Left colon (tissue), 2 donors: ENCODE measurements at regions not wholly inside any gene's neighbourhood (a gene's known extent, or its start where the extent isn't known, plus 50 kb on each side); places are given as distances from the start of the nearest gene placed in this dataset.

Experiments
- ATAC-seq: fragments of 200-7000 bp; cut with Tn5 transposase; one replicate; pipeline ENCODE4 v1.9.1; 2020; ENCODE audit warnings: mild to moderate bottlenecking, moderate library complexity
- DNase-seq, 2 donors: peaks; one replicate each; pipeline ENCODE4 v3.0.0-alpha.2; 2020
- intact Hi-C, 2 donors: fragments of 100-400 bp; cut with DNase I in 1 of 2; cut with micrococcal nuclease in 1 of 2; formaldehyde crosslinking; loops; one replicate each; pipeline versions ENCODE4 v1.11.2 to v1.14.0; 2022; cut with DNase I, micrococcal nuclease
- donor health status: DM: no; HTN: no; CAD: no.
- donor health status: DM: yes; HTN: yes; CAD: no.

GRCh38 chr12:60349232-60349978 is 753.6 kb downstream of the SLC16A7 start:
- no peak for ATAC-seq
- intact Hi-C loops: no loop called here

GRCh38 chr12:60387356-60387755 is 791.5 kb downstream of the SLC16A7 start:
- ATAC-seq (no peak), DNase-seq (no peak)
- intact Hi-C loops: no loop called here

More at GRCh38 chr12:60349232-60349978, 753.6 kb downstream of the SLC16A7 start:
- DNase-seq: no peak

GRCh38 chr12:60391051-60391450 is 795.2 kb downstream of the SLC16A7 start:
- intact Hi-C loops: no loop called here
- DNase-seq: no peak
- no peak for ATAC-seq

GRCh38 chr12:60391791-60392190 is 796.0 kb downstream of the SLC16A7 start:
- no peak for ATAC-seq
- intact Hi-C loops: no loop called here
- no peak for DNase-seq

- no peak for DNase-seq
- intact Hi-C loops: no loop called here
- no peak for ATAC-seq
Observed at GRCh38 chr12:60393093-60393492, 797.3 kb downstream of the SLC16A7 start.

GRCh38 chr12:60394665-60395064 is 798.8 kb downstream of the SLC16A7 start:
- ATAC-seq (no peak), DNase-seq (no peak)
- intact Hi-C loops: no loop called here

- no peak for DNase-seq
- intact Hi-C loops: no loop called here
- ATAC-seq: no peak
Observed at GRCh38 chr12:60398547-60398946, 802.7 kb downstream of the SLC16A7 start.

GRCh38 chr12:60399064-60399463 is 803.2 kb downstream of the SLC16A7 start:
- DNase-seq (no peak), ATAC-seq (no peak)
- intact Hi-C loops: no loop called here

GRCh38 chr12:60402996-60403395 is 807.2 kb downstream of the SLC16A7 start:
- intact Hi-C loops: no loop called here
- ATAC-seq (no peak), DNase-seq (no peak)

GRCh38 chr12:60415351-60415750 is 819.5 kb downstream of the SLC16A7 start:
- DNase-seq (no peak), ATAC-seq (no peak)
- intact Hi-C loops: no loop called here

GRCh38 chr12:60419986-60420385 is 824.2 kb downstream of the SLC16A7 start:
- ATAC-seq (no peak), DNase-seq (no peak)
- intact Hi-C loops: no loop called here

- intact Hi-C loops: no loop called here
- no peak for ATAC-seq
- no peak for DNase-seq
Observed at GRCh38 chr12:60421741-60422140, 825.9 kb downstream of the SLC16A7 start.

GRCh38 chr12:60437297-60437696 is 841.5 kb downstream of the SLC16A7 start:
- DNase-seq: no peak
- intact Hi-C loops: no loop called here
- no peak for ATAC-seq

GRCh38 chr12:60441577-60441976 is 845.7 kb downstream of the SLC16A7 start:
- no peak for DNase-seq
- no peak for ATAC-seq
- intact Hi-C loops: no loop called here

GRCh38 chr12:60451457-60451856 is 855.6 kb downstream of the SLC16A7 start:
- DNase-seq: no peak
- intact Hi-C loops: no loop called here
- no peak for ATAC-seq

GRCh38 chr12:60465060-60465459 is 869.2 kb downstream of the SLC16A7 start:
- DNase-seq (no peak), ATAC-seq (no peak)
- intact Hi-C loops: no loop called here

- no peak for ATAC-seq
- intact Hi-C loops: no loop called here
Observed at GRCh38 chr12:60468546-60468945, 872.7 kb downstream of the SLC16A7 start.

GRCh38 chr12:60475825-60476224 is 880.0 kb downstream of the SLC16A7 start:
- intact Hi-C loops: no loop called here
- DNase-seq (no peak), ATAC-seq (no peak)

More at GRCh38 chr12:60468546-60468945, 872.7 kb downstream of the SLC16A7 start:
- no peak for DNase-seq

- no peak for ATAC-seq
- intact Hi-C loops: no loop called here
- DNase-seq: no peak
Observed at GRCh38 chr12:60487284-60487683, 891.5 kb downstream of the SLC16A7 start.

GRCh38 chr12:60489071-60489470 is 893.2 kb downstream of the SLC16A7 start:
- DNase-seq (no peak), ATAC-seq (no peak)
- intact Hi-C loops: no loop called here

- DNase-seq: no peak
- intact Hi-C loops: no loop called here
- ATAC-seq: no peak
Observed at GRCh38 chr12:60494244-60494643, 898.4 kb downstream of the SLC16A7 start.
